Suprapubic skin (tissue), 4 donors: ENCODE measurements at regions not wholly inside any gene's neighbourhood (a gene's known extent, or its start where the extent isn't known, plus 50 kb on each side); places are given as distances from the start of the nearest gene placed in this dataset.

Source experiments
- DNase-seq, 2 donors: peaks; one replicate each; pipeline ENCODE4 v3.0.0-alpha.2; 2019; ENCODE audit warnings: low spot score in 2 of 2
- H3K27ac ChIP-seq: fragments of 200-600 bp; sonication (generic); one replicate; pipeline ENCODE4 v1.5.1; 2019
- H3K27me3 ChIP-seq: fragments of 200-600 bp; sonication (generic); one replicate; pipeline ENCODE4 v1.5.1; 2019
- H3K36me3 ChIP-seq: fragments of 200-600 bp; sonication (generic); one replicate; pipeline ENCODE4 v1.5.1; 2019
- H3K4me1 ChIP-seq: fragments of 200-600 bp; sonication (generic); one replicate; pipeline ENCODE4 v1.5.1; 2019
- H3K4me3 ChIP-seq: fragments of 200-600 bp; sonication (generic); one replicate; pipeline ENCODE4 v1.5.1; 2019; ENCODE audit warnings: mild to moderate bottlenecking
- H3K9me3 ChIP-seq: fragments of 200-600 bp; sonication (generic); one replicate; pipeline ENCODE4 v1.5.1; 2019
- EP300 ChIP-seq: sonication (generic); formaldehyde crosslinking; IDR thresholded peaks from one replicate; pipeline ENCODE4 v1.6.1; 2017; ENCODE audit warnings: antibody characterized with exemption
- POLR2A ChIP-seq, 2 donors: fragments of 450-650 bp; IDR thresholded peaks; one replicate each; pipeline ENCODE4 v1.6.1; 2017; ENCODE audit warnings: antibody characterized with exemption in 2 of 2, mild to moderate bottlenecking in 2 of 2, moderate library complexity in 2 of 2
- POLR2AphosphoS5 ChIP-seq, 3 donors: sonication (generic); formaldehyde crosslinking; IDR thresholded peaks; one replicate each; pipeline ENCODE4 v1.6.1; 2017; ENCODE audit warnings: antibody characterized with exemption in 3 of 3
- WGBS: methylation state at CpG from one replicate; pipeline ENCODE4 v1.1.5; 2018; 5-methylcytosine and 5-hydroxymethylcytosine counted together
- TF ChIP-seq, protein P1 (sequence below), 2 donors: fragments of 200-600 bp in 1 of 2; fragments of 450-650 bp in 1 of 2; sonication (generic) in 1 of 2; IDR thresholded peaks; one replicate each; pipeline ENCODE4 v1.5.1; 2016 to 2019; ENCODE audit warnings: antibody characterized with exemption in 2 of 2, mild to moderate bottlenecking in 1 of 2, moderate library complexity in 1 of 2

DNA sequence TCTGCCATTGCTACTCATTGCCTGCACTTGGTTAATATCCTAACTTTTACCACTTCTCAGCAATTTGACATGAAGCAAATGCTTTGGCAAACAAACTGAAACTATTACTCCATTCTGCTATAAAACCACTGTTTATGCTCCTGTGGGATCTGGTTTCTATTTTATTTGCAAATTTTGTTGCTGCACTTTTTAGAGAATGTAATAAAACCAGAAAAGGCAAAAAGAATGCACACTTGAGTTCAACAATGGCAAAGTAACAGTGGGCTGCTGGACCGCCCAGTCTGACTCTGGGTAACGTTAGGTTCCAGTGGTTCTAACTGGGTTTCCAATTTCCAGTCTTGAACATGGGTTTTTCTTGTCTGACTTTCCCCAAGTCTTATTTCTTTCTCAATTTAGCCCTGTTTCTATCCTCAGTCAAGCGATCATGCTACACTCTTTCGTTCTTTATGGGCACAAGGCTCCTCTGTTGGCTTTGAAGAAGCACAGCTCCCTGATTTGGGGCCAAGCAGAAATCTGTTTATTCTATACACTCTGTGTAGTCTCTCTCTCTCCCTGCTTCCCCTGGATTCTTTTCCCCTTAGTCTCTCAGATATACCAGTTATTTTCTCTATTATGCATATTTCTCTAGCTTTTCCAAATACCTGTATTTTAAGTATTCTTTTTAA, 129.2 kb upstream of the FAM3C start:
- no peak for TF ChIP-seq POLR2A (IDR thresholded peaks at IDR 0.05)
- no peak for TF ChIP-seq EP300
- TF ChIP-seq, protein P1, sequence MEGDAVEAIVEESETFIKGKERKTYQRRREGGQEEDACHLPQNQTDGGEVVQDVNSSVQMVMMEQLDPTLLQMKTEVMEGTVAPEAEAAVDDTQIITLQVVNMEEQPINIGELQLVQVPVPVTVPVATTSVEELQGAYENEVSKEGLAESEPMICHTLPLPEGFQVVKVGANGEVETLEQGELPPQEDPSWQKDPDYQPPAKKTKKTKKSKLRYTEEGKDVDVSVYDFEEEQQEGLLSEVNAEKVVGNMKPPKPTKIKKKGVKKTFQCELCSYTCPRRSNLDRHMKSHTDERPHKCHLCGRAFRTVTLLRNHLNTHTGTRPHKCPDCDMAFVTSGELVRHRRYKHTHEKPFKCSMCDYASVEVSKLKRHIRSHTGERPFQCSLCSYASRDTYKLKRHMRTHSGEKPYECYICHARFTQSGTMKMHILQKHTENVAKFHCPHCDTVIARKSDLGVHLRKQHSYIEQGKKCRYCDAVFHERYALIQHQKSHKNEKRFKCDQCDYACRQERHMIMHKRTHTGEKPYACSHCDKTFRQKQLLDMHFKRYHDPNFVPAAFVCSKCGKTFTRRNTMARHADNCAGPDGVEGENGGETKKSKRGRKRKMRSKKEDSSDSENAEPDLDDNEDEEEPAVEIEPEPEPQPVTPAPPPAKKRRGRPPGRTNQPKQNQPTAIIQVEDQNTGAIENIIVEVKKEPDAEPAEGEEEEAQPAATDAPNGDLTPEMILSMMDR (IDR thresholded peaks at IDR 0.05): no peak
- no peak for TF ChIP-seq POLR2AphosphoS5 (IDR thresholded peaks at IDR 0.05)
- no peaks in the 10 kb centered on the region for H3K27me3 ChIP-seq
- WGBS: 60% methylated on average over 4 of the region's 4 CpGs
- no peak overlapping the region for H3K4me3 ChIP-seq
- no peak for DNase-seq
- no peak overlapping the region for H3K27ac ChIP-seq
- H3K36me3 ChIP-seq: no peaks in the 10 kb centered on the region
- H3K4me1 ChIP-seq: no peaks in the 10 kb centered on the region
- no peaks in the 10 kb centered on the region for H3K9me3 ChIP-seq

DNA sequence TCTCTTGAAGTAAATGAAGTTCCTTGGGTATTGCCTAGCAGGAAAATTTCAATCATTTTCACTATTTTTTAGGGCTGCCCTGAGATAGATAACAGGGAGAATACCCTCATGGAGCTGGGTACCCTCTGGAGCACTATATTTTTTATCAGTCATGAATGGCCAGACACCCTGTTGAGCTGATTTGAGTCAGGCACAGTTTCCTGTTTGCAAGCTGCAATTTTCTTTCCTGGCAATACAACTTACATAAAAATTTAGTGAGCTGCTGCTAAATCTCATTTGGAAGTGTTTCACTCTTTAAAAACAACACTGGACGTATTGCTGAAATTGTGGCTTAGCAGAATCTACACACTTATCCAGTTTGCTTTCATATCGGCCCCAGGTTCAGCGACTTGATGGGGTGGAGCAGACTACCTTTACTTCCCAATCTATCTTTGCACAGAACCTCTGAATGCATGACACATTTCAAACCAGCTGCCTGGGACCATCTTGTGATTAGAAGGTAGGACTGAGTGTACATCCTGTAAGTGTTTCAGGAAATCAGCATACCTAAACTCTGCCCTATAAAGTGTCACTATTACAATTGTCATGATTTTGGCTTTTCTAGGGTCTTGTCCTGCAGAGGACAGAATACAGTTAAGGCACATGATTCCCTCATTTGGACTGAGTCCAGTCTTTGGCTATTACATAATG, 125.7 kb upstream of the FAM3C start:
- no peaks in the 10 kb centered on the region for H3K4me1 ChIP-seq
- H3K27me3 ChIP-seq: no peaks in the 10 kb centered on the region
- H3K4me3 ChIP-seq: no peak overlapping the region
- WGBS: 79% methylated on average over 3 of the region's 3 CpGs
- TF ChIP-seq, protein P1 (IDR thresholded peaks at IDR 0.05): no peak
- TF ChIP-seq POLR2A (IDR thresholded peaks at IDR 0.05): no peak
- TF ChIP-seq POLR2AphosphoS5 (IDR thresholded peaks at IDR 0.05): no peak
- TF ChIP-seq EP300: no peak
- no peaks in the 10 kb centered on the region for H3K36me3 ChIP-seq
- H3K27ac ChIP-seq: no peak overlapping the region
- H3K9me3 ChIP-seq: no peaks in the 10 kb centered on the region
- no peak for DNase-seq

DNA sequence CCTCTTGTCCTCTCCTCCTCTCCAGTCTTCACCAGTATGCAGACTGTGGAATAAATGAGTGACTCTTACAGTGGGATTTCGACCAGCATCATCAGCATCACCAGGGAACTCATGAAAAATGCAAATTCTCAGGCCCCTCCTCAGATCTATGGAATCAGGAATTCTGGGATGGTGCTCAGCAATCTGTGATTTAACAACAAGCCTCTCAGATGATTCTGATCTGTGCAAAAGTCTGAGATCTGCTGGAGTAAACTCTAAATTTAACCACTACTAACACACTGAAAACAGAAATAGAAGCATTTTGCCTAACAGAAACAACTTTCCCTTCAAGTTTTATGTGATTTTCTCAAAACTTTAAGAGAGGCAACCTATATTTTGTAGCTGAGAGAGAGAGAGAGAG, 124.8 kb upstream of the FAM3C start:
- no peak for DNase-seq
- Histone ChIP-seq H3K4me1 (no peaks in the 10 kb centered on the region), H3K36me3 (no peaks in the 10 kb centered on the region), H3K27ac (no peak overlapping the region), H3K9me3 (no peaks in the 10 kb centered on the region), H3K27me3 (no peaks in the 10 kb centered on the region), H3K4me3 (no peak overlapping the region)
- TF ChIP-seq, protein P1 (IDR thresholded peaks at IDR 0.05): no peak
- TF ChIP-seq POLR2A (IDR thresholded peaks at IDR 0.05) (no peak), EP300 (no peak), POLR2AphosphoS5 (IDR thresholded peaks at IDR 0.05) (no peak)
- 80% methylated on average over 1 of the region's 1 CpG for WGBS

DNA sequence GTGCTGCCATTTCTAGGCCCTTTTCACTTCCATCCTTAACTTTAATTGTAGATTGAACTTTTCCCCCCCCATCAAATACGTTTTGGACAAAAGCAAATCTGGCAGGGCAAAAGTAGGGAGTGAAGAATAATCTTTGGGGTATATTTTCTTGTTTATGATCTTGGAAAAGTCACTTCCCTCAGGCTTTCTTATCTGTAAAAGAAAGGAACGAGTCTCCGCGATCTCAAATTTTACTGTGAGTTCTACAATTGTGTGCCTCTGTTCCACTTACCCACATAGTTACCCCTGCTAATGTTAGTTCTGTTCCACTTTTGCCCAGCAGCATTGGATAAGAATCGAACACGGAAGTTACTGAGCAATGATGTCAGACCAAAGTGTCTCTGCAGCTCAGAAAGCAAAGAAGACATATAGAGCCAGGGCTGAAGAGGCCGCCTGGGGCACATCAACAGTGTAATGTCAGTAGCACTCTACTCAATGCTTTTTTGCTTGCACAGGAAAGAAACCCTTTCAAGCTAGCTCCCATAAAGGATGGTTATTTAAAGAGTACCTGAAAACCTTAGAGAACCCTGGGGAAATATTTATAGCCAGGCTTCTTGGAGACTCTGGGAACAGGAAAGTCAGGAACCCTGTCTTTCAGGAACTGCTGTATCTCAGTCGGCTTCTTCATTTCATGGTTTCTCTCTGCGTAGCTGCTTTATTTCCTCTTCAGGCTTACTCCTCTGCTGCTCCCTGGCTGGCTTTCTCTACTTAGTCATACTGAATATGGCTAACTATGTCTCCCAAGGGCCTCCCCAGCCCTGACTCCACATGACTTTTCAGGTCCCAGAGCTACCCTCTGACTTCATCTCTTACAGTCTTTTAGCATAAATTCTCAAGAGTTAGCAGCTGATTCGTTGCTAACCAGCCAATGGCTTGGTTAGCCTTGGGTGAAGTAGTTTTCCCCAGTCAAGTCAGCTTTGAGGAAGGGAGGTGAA, 123.7 kb upstream of the FAM3C start:
- H3K9me3 ChIP-seq: no peaks in the 10 kb centered on the region
- H3K4me3 ChIP-seq: no peak overlapping the region
- TF ChIP-seq EP300: no peak
- TF ChIP-seq POLR2AphosphoS5 (IDR thresholded peaks at IDR 0.05): no peak
- no peak for TF ChIP-seq POLR2A (IDR thresholded peaks at IDR 0.05)
- TF ChIP-seq, protein P1 (IDR thresholded peaks at IDR 0.05): no peak
- no peaks in the 10 kb centered on the region for H3K4me1 ChIP-seq
- DNase-seq: no peak
- H3K27me3 ChIP-seq: no peaks in the 10 kb centered on the region
- H3K27ac ChIP-seq: no peak overlapping the region
- H3K36me3 ChIP-seq: no peaks in the 10 kb centered on the region
- WGBS: 77% methylated on average over 10 of the region's 10 CpGs
